KMS-11 (cell line): ENCODE measurements at regions not wholly inside any gene's neighbourhood (a gene's known extent, or its start where the extent isn't known, plus 50 kb on each side); places are given as distances from the start of the nearest gene placed in this dataset.

Source experiments
- H2AFZ ChIP-seq: fragments of 200-600 bp; sonication (generic); 2 replicates; pipeline ENCODE4 v1.6.1; 2016; ENCODE audit warnings: antibody characterized with exemption, mixed run types, low read depth
- H3K27ac ChIP-seq: fragments of 200-600 bp; sonication (generic); 2 replicates; pipeline ENCODE4 v1.6.1; 2016; ENCODE audit warnings: mild to moderate bottlenecking, mixed run types
- H3K27me3 ChIP-seq: fragments of 200-600 bp; sonication (generic); 2 replicates; pipeline ENCODE4 v1.6.1; 2017; ENCODE audit warnings: mild to moderate bottlenecking, low read depth, mixed run types, moderate library complexity; ENCODE audit not compliant: insufficient read depth
- H3K36me3 ChIP-seq: fragments of 200-600 bp; sonication (generic); 2 replicates; pipeline ENCODE4 v1.6.1; 2017; ENCODE audit warnings: mild to moderate bottlenecking, mixed run types; ENCODE audit not compliant: insufficient read depth
- H3K4me1 ChIP-seq: fragments of 200-600 bp; sonication (generic); 2 replicates; pipeline ENCODE4 v1.6.1; 2016; ENCODE audit warnings: mild to moderate bottlenecking, low read depth, mixed run types; ENCODE audit not compliant: poor library complexity, severe bottlenecking
- H3K4me2 ChIP-seq: fragments of 200-600 bp; sonication (generic); 2 replicates; pipeline ENCODE4 v1.7.0; 2016; ENCODE audit warnings: mild to moderate bottlenecking, mixed run types
- H3K4me3 ChIP-seq: fragments of 200-600 bp; sonication (generic); IDR thresholded peaks from 2 replicates; pipeline ENCODE4 v1.6.1; 2017; ENCODE audit warnings: low read depth, low read length, mixed read lengths; ENCODE audit not compliant: insufficient read depth
- H3K79me2 ChIP-seq: fragments of 200-600 bp; sonication (generic); 2 replicates; pipeline ENCODE4 v1.6.1; 2016; ENCODE audit warnings: low read depth, mixed run types; ENCODE audit not compliant: insufficient read depth
- H3K9ac ChIP-seq: fragments of 200-600 bp; sonication (generic); 2 replicates; pipeline ENCODE4 v1.6.1; 2016; ENCODE audit warnings: mild to moderate bottlenecking, mixed run types
- H4K20me1 ChIP-seq: fragments of 200-600 bp; sonication (generic); 2 replicates; pipeline ENCODE4 v1.6.1; 2016; ENCODE audit warnings: mild to moderate bottlenecking, mixed run types; ENCODE audit not compliant: insufficient read depth
- CTCF ChIP-seq: fragments of 200-600 bp; sonication (generic); conservative IDR thresholded peaks from 2 replicates; pipeline ENCODE4 v1.6.1; 2017; ENCODE audit warnings: low read depth, mild to moderate bottlenecking, antibody characterized with exemption, low read length, moderate library complexity, mixed read lengths

DNA sequence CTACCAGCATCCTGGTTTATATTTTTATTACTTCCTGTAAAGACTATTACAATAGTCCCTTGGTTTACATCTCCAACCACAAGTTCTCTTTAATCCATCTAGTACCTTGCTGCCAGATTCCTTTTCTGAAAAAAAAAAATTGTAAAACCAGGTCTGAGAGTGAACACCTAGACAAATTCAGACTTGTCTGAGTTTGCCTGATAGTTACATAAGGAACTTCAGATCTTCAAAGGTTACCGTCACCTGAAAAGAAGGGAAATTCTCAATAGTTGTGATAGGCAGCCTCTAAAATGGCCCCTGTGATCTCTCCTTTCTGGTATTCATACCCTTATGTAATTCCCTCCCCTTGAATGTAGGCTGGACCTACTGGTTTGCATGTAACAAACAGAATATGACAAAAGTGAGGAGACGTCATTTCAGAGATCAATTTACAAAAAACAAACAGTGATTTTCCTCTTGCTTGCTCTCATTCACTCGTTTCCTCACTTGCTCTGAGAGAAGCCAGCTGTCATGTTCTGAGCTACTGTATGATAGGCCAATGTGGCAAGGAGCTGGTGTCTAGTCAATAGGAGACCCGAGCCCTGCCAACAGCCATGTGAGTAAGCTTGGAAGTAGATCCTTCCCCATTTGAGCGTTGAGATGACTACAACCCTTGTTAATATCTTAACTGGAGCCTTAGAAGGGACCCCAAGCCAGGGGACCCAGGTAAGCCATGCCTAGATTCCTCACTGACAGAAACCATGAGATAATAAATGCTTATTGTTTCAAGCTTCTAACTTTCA lies 110.9 kb upstream of the LSM8 start:
- H3K27me3 ChIP-seq: no peaks in the 10 kb centered on the region
- H3K36me3 ChIP-seq: no peaks in the 10 kb centered on the region
- no peak overlapping the region for H3K4me3 ChIP-seq
- TF ChIP-seq CTCF: no peak
- H3K4me1 ChIP-seq: no peaks in the 10 kb centered on the region
- H2AFZ ChIP-seq: no peak overlapping the region
- no peaks in the 10 kb centered on the region for H3K79me2 ChIP-seq
- H3K9ac ChIP-seq: no peak overlapping the region
- H3K4me2 ChIP-seq: no peak overlapping the region
- no peaks in the 10 kb centered on the region for H4K20me1 ChIP-seq
- no peak overlapping the region for H3K27ac ChIP-seq

GRCh38 chr7:118075936-118076335 lies 108.0 kb upstream of the LSM8 start:
- no peak overlapping the region for H3K27ac ChIP-seq
- no peak overlapping the region for H3K4me3 ChIP-seq
- no peak overlapping the region for H3K9ac ChIP-seq
- no peaks in the 10 kb centered on the region for H3K36me3 ChIP-seq
- TF ChIP-seq CTCF: no peak
- peaks cover 5% of the 10 kb centered on the region for H3K4me1 ChIP-seq
- H3K79me2 ChIP-seq: no peaks in the 10 kb centered on the region
- no peaks in the 10 kb centered on the region for H3K27me3 ChIP-seq
- H4K20me1 ChIP-seq: no peaks in the 10 kb centered on the region
- no peak overlapping the region for H2AFZ ChIP-seq
- H3K4me2 ChIP-seq: no peak overlapping the region

GRCh38 chr7:118076564-118076963 lies 107.4 kb upstream of the LSM8 start:
- peaks cover 6% of the 10 kb centered on the region for H3K4me1 ChIP-seq
- no peak overlapping the region for H3K4me2 ChIP-seq
- no peaks in the 10 kb centered on the region for H3K36me3 ChIP-seq
- no peaks in the 10 kb centered on the region for H4K20me1 ChIP-seq
- no peak overlapping the region for H3K27ac ChIP-seq
- H3K4me3 ChIP-seq: no peak overlapping the region
- no peaks in the 10 kb centered on the region for H3K79me2 ChIP-seq
- no peak overlapping the region for H2AFZ ChIP-seq
- TF ChIP-seq CTCF: no peak
- H3K27me3 ChIP-seq: no peaks in the 10 kb centered on the region
- no peak overlapping the region for H3K9ac ChIP-seq

GRCh38 chr7:118078015-118078414 lies 105.9 kb upstream of the LSM8 start:
- Histone ChIP-seq H3K4me2 (no peak overlapping the region), H2AFZ (no peak overlapping the region), H3K27me3 (no peaks in the 10 kb centered on the region), H3K36me3 (no peaks in the 10 kb centered on the region), H3K9ac (no peak overlapping the region), H4K20me1 (no peaks in the 10 kb centered on the region), H3K4me3 (no peak overlapping the region), H3K79me2 (no peaks in the 10 kb centered on the region), H3K27ac (no peak overlapping the region), H3K4me1 (peaks cover 6% of the 10 kb centered on the region)
- no peak for TF ChIP-seq CTCF
